AG08396 (cell line): ENCODE measurements at regions not wholly inside any gene's neighbourhood (a gene's known extent, or its start where the extent isn't known, plus 50 kb on each side); places are given as distances from the start of the nearest gene placed in this dataset.
"Not testable (repeated sequence)": the region's sequence is repeated elsewhere in the genome, so short reads cannot be mapped to it uniquely, and the experiment has no call there.

Experiments
- DNase-seq: peaks from one replicate; pipeline ENCODE4 v3.0.0; 2012; ENCODE audit warnings: low spot score, mixed read lengths

DNA sequence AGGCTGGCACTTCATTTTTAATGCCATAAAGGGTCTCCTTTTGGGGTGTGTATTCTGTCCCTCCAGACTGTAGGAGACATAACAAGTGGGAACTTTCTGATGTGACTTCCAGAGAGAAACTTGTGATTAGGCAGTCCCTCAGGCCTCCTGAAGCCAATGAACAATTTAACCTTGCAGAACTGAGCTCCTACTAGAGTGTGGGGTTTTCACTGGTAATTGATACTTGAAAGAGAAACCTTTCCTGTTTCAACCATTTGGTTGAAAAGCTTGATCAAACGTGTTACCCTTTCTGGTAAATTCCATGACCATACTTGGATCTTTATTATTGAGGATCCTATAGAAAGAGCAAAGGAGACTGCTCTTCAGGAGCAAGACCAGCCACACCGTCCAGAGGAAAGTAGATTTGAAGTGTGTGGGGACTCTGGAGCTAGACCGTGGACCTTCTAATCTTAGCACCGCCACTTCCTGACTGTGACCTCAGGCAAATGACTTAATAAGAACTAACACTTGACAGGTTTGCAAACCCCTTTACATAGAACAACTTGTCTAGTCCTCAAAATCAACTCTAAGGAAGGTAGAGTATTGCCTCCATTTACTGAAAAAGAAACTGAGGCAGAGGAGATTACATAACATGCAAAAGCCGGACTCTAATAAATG, 69.9 kb upstream of the GDNF start:
- DNase-seq = not testable (repeated sequence)

DNA sequence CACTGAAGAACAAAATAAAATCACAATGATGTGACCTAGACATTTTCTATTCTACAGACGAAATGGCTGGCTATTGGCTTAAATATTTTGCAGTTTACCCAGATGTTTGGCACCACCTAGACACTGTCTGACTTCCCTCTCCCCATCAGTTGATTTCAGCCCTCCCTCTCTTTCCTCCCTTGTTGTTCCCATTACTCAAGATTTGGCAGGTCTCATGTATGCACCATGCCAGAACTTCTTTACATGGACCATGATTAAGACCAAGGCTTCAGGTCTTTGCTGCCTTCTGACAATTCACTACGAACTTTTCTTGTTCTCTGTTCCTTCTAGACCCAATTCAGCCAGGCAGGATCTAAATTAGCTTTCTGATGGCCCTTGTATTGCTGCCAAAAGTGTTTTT, 66.6 kb upstream of the GDNF start:
- DNase-seq = no peak

DNA sequence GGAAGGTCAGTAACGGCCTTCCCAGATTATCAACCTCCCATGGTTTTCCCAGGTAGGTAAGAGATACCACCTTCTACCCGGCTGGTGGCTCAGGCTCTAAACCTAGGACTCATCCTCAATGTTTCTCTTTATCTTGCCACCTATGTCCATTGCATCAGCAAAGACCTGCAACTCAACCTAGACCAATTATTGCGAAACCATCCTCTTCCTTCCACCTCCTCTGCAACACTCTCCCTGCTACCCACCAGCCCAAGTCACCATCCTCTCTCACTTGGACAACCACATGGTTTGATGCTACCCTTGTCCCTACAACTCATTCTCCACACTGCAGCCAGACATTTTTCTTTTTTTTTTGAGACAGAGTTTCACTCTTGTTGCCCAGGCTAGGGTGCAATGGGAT, 65.4 kb upstream of the GDNF start:
- no peak for DNase-seq

DNA sequence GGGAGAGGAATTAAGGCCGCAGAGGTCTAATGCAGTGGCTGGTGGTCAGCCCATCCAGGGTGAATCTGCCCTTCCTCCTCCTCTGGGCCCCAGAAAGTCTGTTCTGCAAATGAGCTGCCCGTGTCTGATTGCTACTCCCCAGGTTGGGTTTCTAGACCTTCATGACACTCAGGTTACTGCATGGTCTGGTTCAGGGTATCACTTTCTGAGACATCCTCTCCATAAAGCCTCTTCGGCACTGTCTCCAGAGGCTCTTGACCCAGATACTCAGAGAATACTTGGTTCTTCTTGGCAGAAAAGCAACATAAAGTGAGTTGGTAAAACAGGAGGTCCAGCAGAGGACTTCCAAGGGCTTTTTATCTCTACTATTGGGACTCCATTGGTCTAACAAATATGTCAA, 62.5 kb upstream of the GDNF start:
- no peak for DNase-seq

DNA sequence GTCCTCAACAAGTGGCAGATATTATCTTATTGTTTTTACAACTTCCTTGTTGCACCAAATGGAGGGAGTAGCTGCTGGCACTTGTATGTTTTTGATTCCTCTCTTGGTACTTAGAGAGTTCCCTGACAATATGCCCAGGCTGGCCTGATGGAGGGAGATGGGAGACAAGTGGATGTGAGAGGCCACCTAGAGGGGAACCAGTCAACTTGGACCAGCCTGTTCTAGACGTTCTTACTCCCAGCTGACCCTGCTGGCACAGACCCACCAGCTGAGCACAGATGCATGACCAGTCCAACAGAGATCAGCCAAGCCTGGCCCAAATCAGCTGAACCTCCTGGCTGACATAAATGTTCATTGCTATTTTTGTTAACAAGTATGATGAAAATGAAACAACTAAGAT, 60.9 kb upstream of the GDNF start:
- DNase-seq = peak; percentile 49

DNA sequence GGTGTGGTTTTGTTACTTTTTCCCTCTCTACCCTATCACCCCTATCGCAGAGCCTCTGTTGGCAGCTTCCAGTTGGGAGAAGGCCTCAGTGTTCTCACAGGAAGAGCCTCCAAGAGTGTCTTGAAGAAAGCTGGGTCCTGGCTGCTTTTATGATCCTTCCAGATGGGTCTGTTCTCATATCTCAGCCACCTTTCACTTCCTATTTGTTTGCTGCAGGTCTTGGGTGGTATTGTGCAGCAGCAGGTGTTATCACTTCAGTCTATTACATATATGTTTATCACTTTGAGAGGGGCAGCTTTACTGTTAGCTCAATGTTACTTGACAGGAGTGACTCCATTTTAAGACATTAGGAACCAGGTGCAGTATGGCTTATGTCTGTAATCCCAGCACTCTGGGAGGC, 59.2 kb upstream of the GDNF start:
- no peak for DNase-seq

DNA sequence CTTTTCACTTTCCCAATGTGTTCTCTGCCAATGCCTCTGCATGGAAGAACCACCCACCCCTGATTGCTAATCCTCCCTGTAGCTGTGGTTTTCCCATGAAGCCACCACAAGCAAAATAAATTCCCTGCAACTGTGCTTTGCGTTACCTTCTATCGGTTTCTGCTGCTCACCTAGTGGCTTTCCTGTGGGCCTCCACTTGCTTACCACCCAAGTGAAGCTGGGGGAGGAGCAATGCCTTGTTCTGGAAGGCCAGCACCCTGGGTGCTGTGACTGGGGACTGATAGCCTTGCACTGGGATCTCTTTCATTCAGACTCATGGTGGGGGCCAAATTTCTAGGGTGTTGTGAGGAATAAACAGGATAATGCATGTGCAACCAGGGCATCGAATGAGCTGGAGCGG, 56.3 kb upstream of the GDNF start:
- DNase-seq = no peak

DNA sequence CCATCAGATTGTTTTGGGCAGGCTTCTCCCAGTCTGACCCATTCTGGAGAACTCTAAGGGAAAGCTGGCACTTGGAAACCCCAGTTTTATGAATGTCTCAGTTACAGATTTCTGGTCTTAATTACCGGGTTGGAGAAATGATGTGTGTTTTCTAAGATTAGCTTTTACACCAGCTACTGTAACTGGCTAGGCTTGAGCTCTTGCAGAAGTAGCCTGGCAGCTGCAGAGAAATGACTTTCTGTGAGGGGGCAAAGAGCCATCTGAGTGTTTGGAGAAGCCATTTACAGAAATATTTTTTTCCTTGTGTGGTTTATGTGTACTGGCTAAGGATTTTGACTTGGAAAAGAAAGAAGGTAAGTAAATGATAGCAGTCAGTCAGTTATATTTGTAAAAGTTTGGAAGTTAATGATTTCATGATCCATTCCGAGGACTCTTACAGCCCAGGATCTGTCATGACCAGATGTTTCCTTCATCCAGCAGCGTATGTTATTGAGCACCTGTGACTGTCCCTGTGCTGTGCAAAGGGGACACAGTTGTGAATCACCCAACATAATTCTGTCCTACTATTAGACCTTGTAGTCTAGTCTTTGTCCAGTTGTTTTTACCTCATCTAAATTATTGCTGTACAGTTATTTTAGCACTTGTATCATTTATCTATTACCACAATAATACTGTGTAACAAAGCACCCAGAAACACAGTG, 53.7 kb upstream of the GDNF start:
- no peak for DNase-seq

DNA sequence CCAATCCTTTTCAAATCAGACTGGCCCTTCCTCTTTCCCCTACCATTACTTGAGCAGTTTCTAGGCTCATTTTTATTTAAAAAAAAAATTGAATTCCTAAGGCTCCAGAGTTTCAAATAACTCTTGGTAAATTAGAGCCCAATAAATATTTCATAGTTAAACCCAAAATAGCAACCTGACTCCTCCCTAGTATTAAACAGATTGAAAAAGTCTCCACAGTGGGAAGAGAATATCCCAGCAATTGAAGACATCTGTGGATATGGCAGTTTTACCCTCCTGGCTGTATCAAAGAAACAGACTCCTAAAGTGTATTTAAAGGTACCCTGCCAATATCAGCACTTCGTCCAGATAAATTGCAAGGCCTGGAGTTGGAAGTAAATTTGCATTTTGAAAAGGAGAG, 52.7 kb upstream of the GDNF start:
- DNase-seq = no peak

DNA sequence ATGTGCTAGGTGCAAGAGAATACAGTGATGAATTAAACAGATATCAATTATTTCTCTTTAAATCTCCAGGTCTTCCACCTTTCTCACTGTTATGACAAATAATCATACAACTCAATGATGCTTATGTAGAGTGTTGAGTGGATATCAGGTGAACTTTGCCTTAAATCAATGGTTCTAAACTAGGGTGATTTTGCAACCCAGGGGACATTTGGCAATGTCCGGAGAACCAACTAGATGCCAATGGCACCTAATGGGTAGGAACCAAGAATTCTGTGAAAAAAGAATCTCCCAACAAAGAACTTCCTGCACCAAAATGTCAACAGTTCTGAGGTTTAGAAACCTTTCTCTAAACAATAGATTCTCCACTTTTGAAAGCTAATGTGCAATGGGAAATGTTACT, 52.0 kb upstream of the GDNF start:
- no peak for DNase-seq

DNA sequence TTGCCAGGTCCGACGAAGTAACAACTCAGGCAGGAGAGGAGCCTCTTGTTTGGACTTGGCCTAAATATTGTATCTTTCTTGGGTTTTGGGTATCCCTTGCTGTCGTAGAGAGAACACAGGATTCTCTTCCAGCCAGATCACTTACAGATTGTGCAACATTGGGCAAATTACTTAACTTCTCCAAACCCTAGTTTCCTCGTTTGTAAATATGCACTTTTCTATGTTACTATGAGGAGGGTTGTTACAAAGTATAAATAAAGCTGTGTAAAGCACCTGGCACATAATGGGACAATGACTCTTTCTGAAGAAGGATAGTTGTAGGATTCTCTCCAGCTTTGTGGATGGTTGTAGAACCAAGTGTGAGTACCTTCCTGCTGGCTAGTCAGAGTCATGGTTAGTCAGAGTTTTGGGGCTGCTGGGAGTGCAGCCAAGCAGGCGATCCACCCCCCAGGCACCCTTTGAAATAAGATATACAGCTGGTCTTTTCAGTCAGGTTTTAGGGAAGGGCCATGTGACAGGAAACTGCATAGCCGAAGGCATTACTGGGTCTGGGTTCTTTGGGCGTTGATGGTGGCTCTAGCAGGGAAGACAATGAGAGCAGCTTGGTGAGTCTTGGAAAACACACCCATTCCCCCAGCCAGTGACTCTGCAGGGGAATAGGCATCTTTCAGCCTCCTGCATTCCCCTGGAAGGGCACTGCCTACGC, 49.9 kb upstream of the GDNF start:
- peak; percentile 64 for DNase-seq
